GM19025 (cell line): ENCODE measurements at regions not wholly inside any gene's neighbourhood (a gene's known extent, or its start where the extent isn't known, plus 50 kb on each side); places are given as distances from the start of the nearest gene placed in this dataset.

Source experiments
- ATAC-seq: cut with Tn5 transposase; IDR thresholded peaks from one replicate; pipeline ENCODE4 v1.9.1; 2021; ENCODE audit warnings: mild to moderate bottlenecking, low read depth, moderate library complexity; ENCODE audit not compliant: unreplicated experiment

- ATAC-seq, result no peak
Measured at GRCh38 chr18:72372076-72372475, 172.1 kb downstream of the CBLN2 start.

DNA sequence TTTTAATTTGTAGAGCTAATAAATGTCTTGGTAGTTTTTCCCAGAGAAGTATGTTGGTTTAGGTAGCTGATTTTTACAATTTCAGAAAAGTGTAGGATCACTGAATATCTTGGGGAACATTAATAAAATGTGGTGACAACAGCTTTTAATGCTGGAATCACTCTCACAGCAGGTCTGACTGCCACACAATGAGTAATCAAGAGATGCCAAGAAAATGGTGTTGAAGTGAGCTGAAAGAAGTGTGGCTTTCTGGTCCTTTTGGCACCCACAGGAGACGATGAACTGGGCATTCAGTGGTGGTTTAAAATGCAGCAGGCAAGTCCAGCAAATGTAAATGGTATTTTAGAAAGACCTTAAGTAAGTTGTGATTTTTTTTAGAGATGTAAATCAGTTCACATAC is 175.8 kb downstream of the CBLN2 start:
- ATAC-seq, result no peak

- ATAC-seq, result no peak
Measured at GRCh38 chr18:72360634-72361033, 183.5 kb downstream of the CBLN2 start.

DNA sequence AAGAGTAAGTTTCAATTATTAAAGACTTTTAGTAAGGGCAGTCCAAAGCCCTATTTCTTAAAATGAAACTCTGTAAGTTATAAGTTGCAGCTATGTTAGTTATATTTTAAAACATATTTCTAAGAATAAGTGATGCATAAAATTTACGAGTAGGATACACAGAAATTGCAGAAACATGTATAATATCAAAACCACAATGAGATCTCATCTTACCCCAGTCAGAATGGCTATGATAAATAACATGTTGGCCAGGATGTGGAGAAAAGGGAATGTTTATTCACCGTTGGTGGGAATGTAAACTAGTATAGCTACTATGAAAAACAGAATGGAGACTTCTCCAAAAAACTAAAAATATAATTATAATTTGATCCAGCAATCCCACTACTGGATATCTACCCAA is 201.2 kb downstream of the CBLN2 start:
- no peak for ATAC-seq

- ATAC-seq, result no peak
Measured at GRCh38 chr18:72339976-72340375, 204.2 kb downstream of the CBLN2 start.

DNA sequence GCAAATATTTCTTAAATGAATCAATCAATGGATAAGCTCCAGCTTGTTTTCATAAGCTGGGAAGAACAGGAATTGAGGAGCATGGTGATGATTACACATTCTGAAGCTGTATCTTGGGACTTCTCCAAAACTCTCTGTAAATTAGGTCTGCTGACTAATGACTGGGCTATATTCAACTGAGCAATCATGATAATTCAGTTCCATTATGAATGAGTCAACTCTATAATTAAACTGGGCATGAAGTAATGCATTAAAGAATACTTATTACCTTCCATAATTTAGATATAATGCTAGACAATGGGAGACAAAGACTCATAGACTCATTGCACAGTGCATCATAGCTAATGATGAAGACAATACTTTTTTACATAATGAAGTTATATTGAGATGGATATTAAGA is 207.4 kb downstream of the CBLN2 start:
- ATAC-seq, result no peak

DNA sequence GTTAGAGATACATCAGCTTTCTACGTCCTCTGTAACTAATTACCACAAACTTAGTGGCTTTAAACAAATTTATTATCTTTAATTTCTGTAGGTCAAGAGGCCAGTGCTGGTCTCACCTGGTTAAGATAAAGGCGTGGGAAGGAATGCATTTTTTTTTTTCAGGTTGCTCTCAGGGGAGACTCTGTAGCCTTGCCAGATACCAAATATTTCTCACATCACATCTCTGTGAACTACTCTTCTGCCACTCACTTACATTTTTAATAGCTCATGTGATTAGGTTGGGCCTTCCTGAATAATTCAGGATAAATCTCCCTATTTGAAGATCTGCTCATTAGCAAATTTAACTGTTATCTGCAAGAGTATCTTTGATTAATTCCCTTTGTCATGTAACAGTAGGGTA is 214.6 kb downstream of the CBLN2 start:
- ATAC-seq, result no peak

DNA sequence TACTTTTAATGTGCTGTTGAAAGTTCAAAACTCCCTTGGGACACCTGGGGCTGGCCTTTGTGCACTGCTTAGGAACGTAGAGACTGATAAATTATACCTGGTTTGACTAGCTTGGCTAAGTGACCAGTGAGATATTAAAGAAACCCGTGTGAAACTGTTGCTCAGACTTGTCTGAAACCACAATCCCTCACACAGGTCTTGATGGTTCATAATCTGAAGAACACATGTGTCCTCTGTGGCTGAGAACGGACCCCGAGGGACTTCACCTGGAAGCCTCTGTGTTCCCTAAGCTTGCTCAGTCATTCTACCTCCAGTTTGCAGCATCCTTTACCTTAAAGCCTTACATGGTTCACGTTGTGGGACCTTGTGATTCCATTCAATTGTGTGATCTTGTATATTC is 218.8 kb downstream of the CBLN2 start:
- ATAC-seq, result no peak

DNA sequence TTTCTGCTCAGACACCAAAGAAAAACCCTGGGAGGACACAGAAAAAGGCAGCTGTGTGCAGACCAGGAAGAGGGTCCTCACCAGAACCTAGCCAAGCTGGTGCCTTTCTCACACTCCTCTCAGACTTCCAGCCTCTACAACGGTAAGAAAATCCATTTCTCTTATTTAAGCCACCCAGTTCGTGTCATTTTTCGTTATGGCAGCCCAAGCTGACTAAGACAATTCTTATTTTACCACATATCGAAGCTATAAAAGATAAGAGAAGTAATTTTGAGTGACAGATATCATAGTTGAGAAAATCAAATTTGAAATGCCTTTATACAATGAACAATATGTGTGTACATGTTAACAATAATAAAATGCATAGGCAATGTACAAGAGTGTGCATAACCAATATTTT is 219.5 kb downstream of the CBLN2 start:
- ATAC-seq, result no peak

- no peak for ATAC-seq
Measured at GRCh38 chr18:72316497-72316896, 227.6 kb downstream of the CBLN2 start.

GRCh38 chr18:72283148-72283925 is 260.8 kb downstream of the CBLN2 start:
- no peak for ATAC-seq

DNA sequence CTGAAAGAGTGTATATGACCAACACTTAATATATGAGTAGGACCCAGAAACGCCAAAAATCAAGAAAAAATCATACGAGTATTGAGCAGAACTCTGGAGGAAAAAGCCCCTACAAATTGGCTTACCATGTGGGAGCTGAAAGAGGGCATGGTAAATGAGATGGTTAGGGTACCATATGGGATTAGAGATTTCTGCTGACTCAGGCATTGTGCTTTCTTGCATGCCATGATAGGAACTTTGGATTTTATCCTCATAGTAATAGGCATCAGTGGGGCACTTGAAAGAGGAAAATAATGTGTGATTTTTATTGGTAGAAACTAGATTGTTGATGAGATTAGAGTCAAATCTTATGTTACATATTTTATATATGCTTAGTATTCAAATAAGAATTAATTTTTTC is 271.1 kb downstream of the CBLN2 start:
- ATAC-seq, result no peak

GRCh38 chr18:72261590-72261989 is 282.6 kb downstream of the CBLN2 start:
- ATAC-seq, result no peak

DNA sequence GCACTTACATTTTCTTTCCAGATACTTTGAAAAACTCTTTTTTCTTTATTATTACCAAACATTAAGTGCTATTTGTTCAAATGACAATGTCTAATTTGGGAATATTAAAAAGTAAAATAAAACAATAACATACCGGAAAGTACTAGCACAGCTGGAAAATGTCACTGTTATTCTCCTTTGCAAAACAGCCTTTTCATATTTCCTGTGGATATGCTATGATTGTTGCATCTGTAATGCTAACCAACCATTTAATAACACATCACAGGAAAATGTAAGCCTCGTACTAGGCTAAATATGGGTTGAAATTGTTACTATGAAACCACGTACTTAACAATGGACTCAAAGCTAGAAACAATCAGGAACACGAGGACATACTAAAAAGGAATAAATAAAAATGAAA is 298.1 kb downstream of the CBLN2 start:
- no peak for ATAC-seq

DNA sequence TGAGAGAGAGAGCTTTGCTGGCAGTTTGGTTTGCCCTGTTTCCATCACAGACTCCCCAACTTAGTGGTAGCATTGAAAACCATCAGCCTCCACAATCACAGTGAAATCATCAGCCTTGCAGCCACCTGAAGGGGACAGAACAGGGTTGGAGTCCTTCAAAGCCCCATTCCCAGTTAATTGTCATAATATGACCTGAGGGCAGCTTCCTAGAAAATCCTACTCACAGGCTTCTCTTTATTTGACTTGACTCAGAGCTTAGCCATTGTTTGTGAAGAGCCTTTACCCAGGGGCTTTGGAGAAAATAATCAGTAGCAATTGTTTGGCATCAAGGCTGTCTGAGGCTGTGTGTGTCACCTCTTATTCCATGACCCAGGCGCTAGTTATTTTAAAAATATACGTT is 308.7 kb downstream of the CBLN2 start:
- ATAC-seq, result no peak

GRCh38 chr18:72233106-72233505 is 311.0 kb downstream of the CBLN2 start:
- ATAC-seq, result no peak

DNA sequence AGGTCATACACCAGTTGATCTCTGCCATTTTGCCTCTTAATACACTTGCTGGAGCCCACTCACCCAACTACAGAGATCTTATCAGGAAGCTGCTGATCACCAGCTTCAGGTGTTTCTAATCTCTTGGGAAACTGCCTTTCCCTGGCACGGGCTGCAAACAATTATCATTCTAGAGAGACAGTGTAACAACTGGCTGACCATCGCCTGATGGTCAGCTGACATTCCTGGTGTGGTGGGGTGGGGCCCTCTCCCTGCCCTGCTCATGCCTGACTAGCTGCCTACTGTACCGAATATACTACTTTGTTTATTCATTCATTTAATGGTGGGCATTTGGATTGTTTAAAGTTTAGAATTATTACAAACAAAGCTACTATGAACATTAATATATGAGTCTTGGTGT is 311.5 kb downstream of the CBLN2 start:
- no peak for ATAC-seq

DNA sequence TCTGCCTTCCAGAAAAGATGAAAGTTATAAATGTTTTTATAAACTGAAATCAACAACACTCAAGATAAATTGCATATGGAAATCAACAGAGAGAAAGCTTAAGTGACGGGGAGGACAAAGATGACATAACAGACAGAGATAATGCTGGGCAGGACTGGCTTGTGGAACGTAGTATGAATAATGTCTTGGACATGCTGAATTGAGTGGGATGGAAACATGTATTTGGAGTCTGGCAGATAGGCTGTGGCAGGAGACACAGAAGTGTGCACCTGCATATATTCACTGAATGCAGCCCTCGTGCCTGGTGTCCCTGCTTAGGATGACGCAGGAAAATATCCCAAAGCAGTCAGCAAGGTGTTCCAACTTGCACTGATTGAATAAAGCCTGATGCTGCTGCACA is 318.2 kb downstream of the CBLN2 start:
- no peak for ATAC-seq

DNA sequence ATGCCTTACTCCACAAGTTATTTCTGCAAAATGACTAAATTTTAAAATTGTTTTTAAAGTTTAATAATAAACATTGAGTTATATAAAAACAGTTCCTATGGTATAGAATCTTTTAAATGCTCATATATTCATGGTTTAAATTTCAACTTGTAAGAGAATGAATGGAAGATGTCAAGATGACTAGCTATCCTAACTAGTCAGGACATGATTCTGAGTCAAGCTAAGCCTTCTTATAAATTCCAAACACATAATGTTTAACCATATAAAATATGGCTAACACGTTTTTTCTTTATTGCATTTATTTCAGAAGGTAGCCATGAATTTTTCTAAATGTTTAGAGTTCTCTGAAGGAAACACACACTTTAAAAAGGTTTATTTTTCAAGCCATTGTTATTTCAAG is 320.4 kb downstream of the CBLN2 start:
- no peak for ATAC-seq

DNA sequence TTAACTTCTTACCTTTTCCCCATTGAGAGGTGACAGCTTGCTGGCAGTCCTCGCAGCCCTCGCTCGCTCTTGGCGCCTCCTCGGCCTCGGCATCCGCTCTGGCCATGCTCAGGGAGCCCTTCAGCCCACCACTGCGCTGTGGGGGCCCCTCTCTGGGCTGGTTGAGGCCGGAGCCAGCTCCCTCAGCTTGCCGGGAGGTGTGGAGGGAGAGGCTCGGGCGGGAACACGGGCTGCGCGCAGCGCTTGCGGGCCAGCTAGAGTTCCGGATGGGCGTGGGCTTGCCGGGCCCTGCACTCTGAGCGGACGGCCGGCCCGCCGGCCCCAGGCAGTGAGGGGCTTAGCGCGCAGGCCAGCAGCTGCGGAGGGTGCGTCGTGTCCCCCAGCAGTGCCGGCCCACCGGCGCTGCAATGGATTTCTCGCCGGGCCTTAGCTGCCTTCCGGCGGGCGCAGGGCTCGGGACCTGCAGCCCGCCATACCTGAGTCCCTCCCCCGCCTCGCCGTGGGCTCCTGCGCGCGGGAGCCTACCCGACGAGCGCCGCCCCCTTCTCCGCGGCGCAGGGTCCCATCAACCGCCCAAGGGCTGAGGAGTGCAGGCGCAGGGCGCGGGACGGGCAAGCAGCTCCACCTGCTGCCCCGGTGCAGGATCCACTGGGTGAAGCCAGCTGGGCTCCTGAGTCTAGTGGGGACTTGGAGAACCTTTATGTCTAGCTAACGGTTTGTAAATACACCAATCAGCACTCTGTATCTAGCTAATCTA is 335.0 kb downstream of the CBLN2 start:
- no peak for ATAC-seq

DNA sequence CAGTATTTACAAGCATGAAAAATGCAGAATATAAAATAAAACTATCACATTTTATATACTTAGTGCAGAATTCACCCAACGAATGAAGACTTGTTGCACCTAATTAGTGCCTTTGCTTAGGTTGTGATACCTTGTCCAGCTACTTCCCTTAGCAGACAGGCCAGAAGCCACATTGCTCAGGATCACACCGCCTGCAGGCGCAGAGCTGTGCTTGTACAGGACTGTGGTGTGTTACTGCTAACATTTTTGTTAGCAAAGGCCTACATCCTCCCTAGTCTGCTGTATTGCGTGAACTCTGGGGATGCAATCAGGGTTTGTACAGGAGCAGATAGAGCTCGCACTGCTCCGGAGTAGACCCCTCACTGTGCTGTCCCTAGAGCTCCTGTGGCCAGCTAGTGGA is 336.9 kb downstream of the CBLN2 start:
- no peak for ATAC-seq

DNA sequence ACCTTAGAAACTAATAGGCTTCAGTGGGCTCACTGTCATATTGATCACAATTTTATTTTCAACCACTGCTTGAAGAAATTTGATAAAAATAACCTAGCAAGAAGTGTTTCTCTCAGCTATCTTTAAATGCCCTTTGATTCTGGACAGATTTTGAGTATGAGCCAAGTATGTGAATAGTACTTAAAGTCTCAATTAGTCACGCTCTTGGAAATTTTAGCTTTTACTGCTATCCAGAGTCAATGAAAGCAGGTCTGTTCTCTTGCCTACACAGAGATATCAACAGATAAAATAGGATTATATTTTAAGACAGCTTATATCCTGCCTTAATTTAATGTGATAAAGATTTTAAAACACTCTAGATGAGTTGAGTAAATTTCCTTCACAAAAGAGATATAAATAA is 337.3 kb downstream of the CBLN2 start:
- no peak for ATAC-seq
